GM23248 (cell line): ENCODE measurements at regions not wholly inside any gene's neighbourhood (a gene's known extent, or its start where the extent isn't known, plus 50 kb on each side); places are given as distances from the start of the nearest gene placed in this dataset.
"Not testable (repeated sequence)": the region's sequence is repeated elsewhere in the genome, so short reads cannot be mapped to it uniquely, and the experiment has no call there.

ENCODE experiments used
- DNase-seq: peaks from one replicate; pipeline ENCODE4 v3.0.0-alpha.2; 2015
- H2AFZ ChIP-seq: fragments of 200-600 bp; sonication (generic); 2 replicates; pipeline ENCODE4 v1.6.1; 2016; ENCODE audit warnings: antibody characterized with exemption
- H3F3A ChIP-seq: fragments of 200-600 bp; sonication (generic); 2 replicates; pipeline ENCODE4 v1.6.1; 2016; ENCODE audit warnings: mild to moderate bottlenecking, antibody characterized with exemption, mixed run types; ENCODE audit not compliant: insufficient read depth
- H3K27ac ChIP-seq: fragments of 200-600 bp; sonication (generic); 2 replicates; pipeline ENCODE4 v1.5.1; 2016; ENCODE audit warnings: mild to moderate bottlenecking
- H3K27me3 ChIP-seq: fragments of 200-600 bp; sonication (generic); replicated peaks from 2 replicates; pipeline ENCODE4 v1.6.1; 2016; ENCODE audit warnings: mild to moderate bottlenecking; ENCODE audit not compliant: insufficient read depth
- H3K36me3 ChIP-seq: fragments of 200-600 bp; sonication (generic); 2 replicates; pipeline ENCODE4 v1.6.1; 2016; ENCODE audit warnings: low read depth, mild to moderate bottlenecking
- H3K4me1 ChIP-seq: fragments of 200-600 bp; sonication (generic); 2 replicates; pipeline ENCODE4 v1.6.1; 2016; ENCODE audit warnings: mild to moderate bottlenecking; ENCODE audit not compliant: insufficient read depth
- H3K4me2 ChIP-seq: fragments of 200-600 bp; sonication (generic); one replicate; pipeline ENCODE4 v1.6.1; 2016; ENCODE audit warnings: mild to moderate bottlenecking; ENCODE audit not compliant: unreplicated experiment
- H3K4me3 ChIP-seq: fragments of 200-600 bp; sonication (generic); 2 replicates; pipeline ENCODE4 v1.5.1; 2016; ENCODE audit warnings: mild to moderate bottlenecking
- H3K79me2 ChIP-seq: fragments of 200-600 bp; sonication (generic); 2 replicates; pipeline ENCODE4 v1.6.1; 2016; ENCODE audit warnings: mild to moderate bottlenecking; ENCODE audit not compliant: insufficient read depth
- H3K9ac ChIP-seq: fragments of 200-600 bp; sonication (generic); 2 replicates; pipeline ENCODE4 v1.6.1; 2016; ENCODE audit warnings: mild to moderate bottlenecking
- H3K9me2 ChIP-seq: fragments of 200-600 bp; sonication (generic); 2 replicates; pipeline ENCODE4 v1.6.1; 2016; ENCODE audit warnings: mixed run types, mild to moderate bottlenecking, moderate library complexity; ENCODE audit not compliant: insufficient read depth
- H3K9me3 ChIP-seq: fragments of 200-600 bp; sonication (generic); one replicate; pipeline ENCODE4 v1.6.1; 2017; ENCODE audit warnings: low read depth
- H4K20me1 ChIP-seq: fragments of 200-600 bp; sonication (generic); 2 replicates; pipeline ENCODE4 v1.6.0; 2016; ENCODE audit not compliant: insufficient read depth
- EZH2 ChIP-seq: fragments of 200-600 bp; sonication (generic); IDR thresholded peaks from 2 replicates; pipeline ENCODE4 v1.6.1; 2018; ENCODE audit warnings: antibody characterized with exemption, mild to moderate bottlenecking; ENCODE audit not compliant: insufficient read depth, poor library complexity, severe bottlenecking
- EZH2phosphoT487 ChIP-seq: fragments of 200-600 bp; sonication (generic); IDR thresholded peaks from 2 replicates; pipeline ENCODE4 v1.6.1; 2018; ENCODE audit warnings: antibody characterized with exemption, moderate library complexity, mild to moderate bottlenecking, low read depth; ENCODE audit not compliant: insufficient read depth
- WGBS, 2 experiments: methylation state at CpG; one replicate each; pipeline ENCODE4 v1.1.6; 2015 to 2017; ENCODE audit warnings: low lambda C conversion rate in 2 of 2, low coverage in 1 of 2; ENCODE audit errors: missing lambda C conversion rate in 2 of 2; 5-methylcytosine and 5-hydroxymethylcytosine counted together
- in situ Hi-C: fragments of 300-500 bp; cut with MboI; formaldehyde crosslinking; loops from 2 replicates; pipeline ENCODE4 v1.15.0; 2020

- Histone ChIP-seq H3K9me3 (no peaks in the 10 kb centered on the region), H3K27me3 (no peaks in the 10 kb centered on the region), H3K4me3 (no peak overlapping the region), H3K9ac (no peak overlapping the region), H3K9me2 (no peaks in the 10 kb centered on the region), H3F3A (no peaks in the 10 kb centered on the region), H2AFZ (no peak overlapping the region), H3K79me2 (no peaks in the 10 kb centered on the region), H3K4me2 (no peak overlapping the region), H3K4me1 (no peaks in the 10 kb centered on the region), H3K27ac (no peak overlapping the region), H4K20me1 (no peaks in the 10 kb centered on the region), H3K36me3 (no peaks in the 10 kb centered on the region)
- in situ Hi-C loops, result no loop called here
- no peak for DNase-seq
- TF ChIP-seq EZH2phosphoT487 (no peak), EZH2 (no peak)
- WGBS, 2 experiments, result 72 to 85% methylated on average over 2 of the region's 2 CpGs
Measured at GRCh38 chr3:144497452-144497851, 525.8 kb downstream of the DIPK2A start.

- Histone ChIP-seq H3K9me3 (no peaks in the 10 kb centered on the region), H3K27me3 (no peaks in the 10 kb centered on the region), H3F3A (no peaks in the 10 kb centered on the region), H2AFZ (no peak overlapping the region), H3K4me1 (no peaks in the 10 kb centered on the region), H3K36me3 (no peaks in the 10 kb centered on the region), H3K9me2 (no peaks in the 10 kb centered on the region), H3K4me3 (no peak overlapping the region), H3K27ac (no peak overlapping the region), H3K79me2 (no peaks in the 10 kb centered on the region), H3K9ac (no peak overlapping the region), H4K20me1 (no peaks in the 10 kb centered on the region), H3K4me2 (no peak overlapping the region)
- TF ChIP-seq EZH2phosphoT487 (no peak), EZH2 (no peak)
- 43 to 44% methylated on average over 2 of the region's 2 CpGs for WGBS, 2 experiments
- no peak for DNase-seq
- in situ Hi-C loops, result no loop called here
Measured at GRCh38 chr3:144499001-144499930, 527.6 kb downstream of the DIPK2A start.

GRCh38 chr3:144501467-144501866, 529.8 kb downstream of the DIPK2A start:
- 40 to 48% methylated on average over 1 of the region's 1 CpG for WGBS, 2 experiments
- no peaks in the 10 kb centered on the region for H3K79me2 ChIP-seq
- H4K20me1 ChIP-seq, result no peaks in the 10 kb centered on the region
- no peak overlapping the region for H3K4me3 ChIP-seq
- no peak overlapping the region for H3K9ac ChIP-seq
- no peaks in the 10 kb centered on the region for H3K36me3 ChIP-seq
- H3K27me3 ChIP-seq, result no peaks in the 10 kb centered on the region
- H3F3A ChIP-seq, result no peaks in the 10 kb centered on the region
- no peak for DNase-seq
- H2AFZ ChIP-seq, result no peak overlapping the region
- in situ Hi-C loops, result no loop called here
- H3K9me2 ChIP-seq, result no peaks in the 10 kb centered on the region
- no peak overlapping the region for H3K27ac ChIP-seq
- no peaks in the 10 kb centered on the region for H3K9me3 ChIP-seq
- no peak overlapping the region for H3K4me2 ChIP-seq
- H3K4me1 ChIP-seq, result no peaks in the 10 kb centered on the region
- TF ChIP-seq EZH2, result no peak
- no peak for TF ChIP-seq EZH2phosphoT487

GRCh38 chr3:144502402-144502801, 530.8 kb downstream of the DIPK2A start:
- in situ Hi-C loops, result no loop called here
- Histone ChIP-seq H2AFZ (no peak overlapping the region), H4K20me1 (no peaks in the 10 kb centered on the region), H3K4me2 (no peak overlapping the region), H3K27me3 (no peaks in the 10 kb centered on the region), H3K36me3 (no peaks in the 10 kb centered on the region), H3K79me2 (no peaks in the 10 kb centered on the region), H3K9me3 (no peaks in the 10 kb centered on the region), H3F3A (no peaks in the 10 kb centered on the region), H3K4me1 (no peaks in the 10 kb centered on the region), H3K9me2 (no peaks in the 10 kb centered on the region), H3K9ac (no peak overlapping the region), H3K27ac (no peak overlapping the region), H3K4me3 (no peak overlapping the region)
- DNase-seq, result no peak
- WGBS, 2 experiments, result 64 to 67% methylated on average over 4 of the region's 4 CpGs
- TF ChIP-seq EZH2phosphoT487 (no peak), EZH2 (no peak)

GRCh38 chr3:144506375-144506774, 534.8 kb downstream of the DIPK2A start:
- in situ Hi-C loops, H3K36me3 ChIP-seq, H3K9me2 ChIP-seq, H3K27ac ChIP-seq, H4K20me1 ChIP-seq, H3K9ac ChIP-seq, DNase-seq, H3K79me2 ChIP-seq, H3K9me3 ChIP-seq, H3K4me1 ChIP-seq, H3K27me3 ChIP-seq, H3F3A ChIP-seq, H2AFZ ChIP-seq, H3K4me3 ChIP-seq, H3K4me2 ChIP-seq: not testable (repeated sequence)
- 42 to 52% methylated on average over 4 of the region's 4 CpGs for WGBS, 2 experiments
